Hypothalamus (tissue), 51 donors: ENCODE measurements at regions not wholly inside any gene's neighbourhood (a gene's known extent, or its start where the extent isn't known, plus 50 kb on each side); places are given as distances from the start of the nearest gene placed in this dataset.
"Not testable (repeated sequence)": the region's sequence is repeated elsewhere in the genome, so short reads cannot be mapped to it uniquely, and the experiment has no call there.

ENCODE experiments used
- DNase-seq, 51 donors: peaks; one replicate each; lab custom pipeline; 2025; lab: John Stamatoyannopoulos, UW

- no peak for DNase-seq
Measured at GRCh38 chrX:138014577-138014976, 448.6 kb downstream of the ZIC3 start.

- DNase-seq = no peak
Measured at GRCh38 chrX:138018145-138018799, 452.3 kb downstream of the ZIC3 start.

DNA sequence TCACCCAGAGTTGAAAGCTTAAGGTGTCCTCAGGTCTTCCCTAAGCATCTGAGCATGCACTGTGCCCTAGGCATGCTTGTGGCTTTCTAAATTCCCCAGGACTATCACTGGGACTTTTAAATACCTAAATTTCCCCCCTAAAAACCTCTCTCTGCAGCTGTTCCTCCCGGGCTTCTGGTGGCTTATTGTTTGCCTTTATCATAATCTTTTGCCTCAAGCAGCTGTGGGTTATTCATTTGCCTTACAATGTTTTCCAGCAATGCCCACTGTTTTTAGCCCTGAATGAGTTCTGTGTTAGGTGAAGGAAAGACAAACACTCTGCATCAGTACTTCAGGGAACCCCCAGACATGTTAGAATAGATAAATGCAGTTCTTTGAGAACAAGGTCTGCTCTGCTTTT is 455.0 kb downstream of the ZIC3 start:
- DNase-seq = no peak

GRCh38 chrX:138026211-138026610 is 460.3 kb downstream of the ZIC3 start:
- DNase-seq = no peak

GRCh38 chrX:138031715-138032114 is 465.8 kb downstream of the ZIC3 start:
- DNase-seq = no peak

GRCh38 chrX:138034136-138034535 is 468.2 kb downstream of the ZIC3 start:
- no peak for DNase-seq

GRCh38 chrX:138037548-138037947 is 471.6 kb downstream of the ZIC3 start:
- DNase-seq = no peak

GRCh38 chrX:138057883-138058282 is 492.0 kb downstream of the ZIC3 start:
- no peak for DNase-seq

- no peak for DNase-seq
Measured at GRCh38 chrX:138058931-138059330, 493.0 kb downstream of the ZIC3 start.

DNA sequence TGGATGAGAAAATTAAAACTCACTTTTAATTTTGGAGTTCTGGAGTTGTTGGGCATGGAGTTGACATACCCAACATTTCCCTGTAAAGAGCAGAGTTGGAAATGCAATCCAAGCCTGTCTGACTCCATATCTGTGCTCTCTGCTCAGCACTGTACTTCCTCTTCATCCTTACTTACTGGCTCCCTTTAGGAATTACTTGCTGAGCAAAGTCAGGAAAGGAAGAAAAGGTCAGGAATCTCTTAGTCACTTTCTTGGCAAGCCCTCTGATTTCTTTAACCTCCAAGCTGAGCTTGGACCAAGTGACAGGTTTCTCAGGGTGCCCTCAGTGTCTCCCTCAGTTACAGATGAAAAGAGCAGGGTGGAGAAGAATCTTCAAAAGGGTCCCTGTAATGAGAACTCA is 501.5 kb downstream of the ZIC3 start:
- no peak for DNase-seq

DNA sequence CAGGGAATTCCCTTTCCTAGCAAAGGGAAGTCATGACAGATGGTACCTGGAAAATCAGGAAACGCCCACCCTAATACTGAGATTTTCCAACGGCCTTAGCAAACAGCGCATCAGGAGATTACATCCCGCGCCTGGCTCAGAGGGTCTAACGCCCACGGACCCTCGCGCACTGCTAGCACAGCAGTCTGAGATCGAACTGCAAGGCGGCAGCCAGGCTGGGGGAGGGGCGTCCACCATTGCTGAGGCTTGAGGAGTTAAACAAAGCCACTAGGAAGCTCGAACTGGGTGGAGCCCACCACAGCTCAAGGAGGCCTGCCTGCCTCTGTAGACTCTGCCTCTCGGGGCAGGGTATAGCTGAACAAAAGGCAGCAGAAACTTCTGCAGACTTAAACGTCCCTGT is 507.7 kb downstream of the ZIC3 start:
- no peak for DNase-seq

GRCh38 chrX:138082251-138082650 is 516.3 kb downstream of the ZIC3 start:
- DNase-seq = no peak

GRCh38 chrX:138082896-138083295 is 517.0 kb downstream of the ZIC3 start:
- DNase-seq = no peak

DNA sequence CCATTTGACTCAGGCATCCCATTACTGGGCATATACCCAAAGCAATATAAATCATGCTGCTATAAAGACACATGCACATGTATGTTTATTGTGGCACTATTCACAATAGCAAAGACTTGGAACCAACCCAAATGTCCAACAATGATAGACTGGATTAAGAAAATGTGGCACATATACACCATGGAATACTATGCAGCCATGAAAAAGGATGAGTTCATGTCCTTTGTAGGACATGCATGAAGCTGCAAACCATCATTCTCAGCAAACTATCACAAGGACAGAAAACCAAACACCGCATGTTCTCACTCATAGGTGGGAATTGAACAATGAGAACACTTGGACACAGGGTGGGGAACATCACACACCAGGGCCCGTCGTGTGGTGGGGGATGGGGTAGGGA is 545.0 kb downstream of the ZIC3 start:
- not testable (repeated sequence) for DNase-seq

DNA sequence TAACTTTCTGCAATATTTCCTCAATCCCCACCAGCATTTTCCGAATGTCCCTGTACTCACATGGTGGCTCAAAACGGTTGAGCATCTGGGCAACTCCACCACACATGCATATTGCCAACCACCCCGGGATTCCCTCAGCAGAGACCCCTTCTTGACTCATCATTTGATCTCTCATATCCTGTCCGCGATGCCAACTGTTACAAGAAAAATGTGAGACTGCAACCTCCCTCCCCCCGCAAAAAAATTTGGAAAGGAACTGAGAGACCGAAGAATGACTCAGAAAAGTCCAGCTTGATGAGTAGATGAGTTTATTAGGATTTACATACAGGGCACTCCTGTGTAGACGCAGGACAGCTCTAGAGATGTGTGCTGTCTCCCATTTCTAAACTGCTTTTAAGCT is 561.4 kb downstream of the ZIC3 start:
- DNase-seq = no peak

DNA sequence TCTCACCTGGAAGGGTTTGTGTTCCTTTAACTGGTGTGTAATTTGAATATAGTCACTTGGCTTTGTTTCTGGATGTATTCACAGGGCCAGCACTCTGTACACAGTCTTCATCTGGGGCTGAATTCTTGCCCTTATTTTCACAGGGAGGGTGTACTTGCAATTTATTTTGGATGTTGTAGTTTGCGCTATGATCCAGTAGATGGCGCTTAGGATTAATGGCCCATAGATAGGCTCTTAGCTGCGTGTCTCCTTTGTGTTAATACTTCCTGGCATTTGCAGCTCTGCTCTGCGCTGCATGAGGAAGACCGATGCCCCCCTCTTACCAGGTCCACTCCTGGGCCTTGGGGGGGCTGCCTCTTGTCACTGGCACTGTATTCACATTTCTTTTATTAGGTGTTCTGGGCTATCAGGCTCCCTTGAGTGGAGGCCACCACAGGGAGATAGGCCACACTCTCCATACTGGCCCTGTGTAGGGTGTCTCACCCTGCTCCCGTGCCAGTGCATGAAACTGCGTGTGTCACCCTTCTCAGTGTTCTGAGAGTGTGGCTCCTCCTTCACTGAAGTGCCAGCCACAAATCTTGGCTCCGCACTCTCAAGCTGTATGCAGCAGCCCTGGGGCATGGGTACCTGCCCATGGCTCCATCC is 562.2 kb downstream of the ZIC3 start:
- DNase-seq = peak in 5 of 51 donors; percentile 0 to 11 (median 1)

- DNase-seq = no peak
Measured at GRCh38 chrX:138150709-138151108, 560.8 kb downstream of the FGF13 start.

DNA sequence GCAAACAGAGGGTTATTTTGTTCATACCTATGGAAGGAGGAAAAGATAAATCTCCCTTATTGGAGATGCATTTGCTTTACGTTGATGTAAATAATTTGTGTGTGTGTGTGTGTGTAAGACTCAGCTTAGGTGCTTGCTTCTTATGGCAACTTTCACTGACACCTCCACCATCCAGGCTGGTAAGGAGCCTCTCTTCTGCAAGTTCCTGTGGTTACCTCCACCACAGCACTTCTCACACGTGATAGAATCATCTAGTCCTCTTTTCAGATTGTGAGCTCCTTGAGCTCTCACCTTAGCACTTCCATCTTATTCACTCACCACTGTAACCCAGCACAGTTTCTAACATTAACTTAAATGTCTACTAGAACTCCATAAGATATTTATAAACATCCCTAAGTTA is 553.7 kb downstream of the FGF13 start:
- no peak for DNase-seq

- DNase-seq = peak in 13 of 51 donors; percentile 0 to 9 (median 1)
Measured at GRCh38 chrX:138191998-138192397, 519.5 kb downstream of the FGF13 start.

- DNase-seq = no peak
Measured at GRCh38 chrX:138229718-138230117, 481.8 kb downstream of the FGF13 start.

DNA sequence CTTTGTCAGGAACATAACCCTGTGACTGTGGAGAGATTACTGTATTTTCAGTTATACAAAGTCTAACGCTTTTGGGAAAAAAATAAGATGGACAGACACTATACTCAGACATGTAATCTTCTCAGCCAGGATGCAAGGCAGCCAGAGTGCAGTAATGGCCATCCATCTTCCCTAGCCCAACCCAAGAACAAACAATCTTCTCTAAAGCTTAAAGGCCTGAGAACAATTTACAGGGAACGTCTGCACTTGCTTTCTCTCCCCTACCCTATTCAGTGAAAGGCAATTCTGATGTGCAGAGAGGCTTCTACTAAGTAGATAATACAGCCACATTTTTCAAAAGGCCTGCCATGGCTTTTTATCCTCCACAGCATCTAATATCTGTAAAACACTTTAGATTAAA is 471.3 kb downstream of the FGF13 start:
- no peak for DNase-seq

- DNase-seq = no peak
Measured at GRCh38 chrX:138254001-138254400, 457.5 kb downstream of the FGF13 start.

- no peak for DNase-seq
Measured at GRCh38 chrX:138255373-138255772, 456.1 kb downstream of the FGF13 start.
